Dermis microvascular lymphatic vessel endothelial cell (primary cell): ENCODE measurements at regions not wholly inside any gene's neighbourhood (a gene's known extent, or its start where the extent isn't known, plus 50 kb on each side); places are given as distances from the start of the nearest gene placed in this dataset.
"Not testable (repeated sequence)": the region's sequence is repeated elsewhere in the genome, so short reads cannot be mapped to it uniquely, and the experiment has no call there.

Experiments used
- DNase-seq, 2 donors: peaks; one replicate each; pipeline versions ENCODE4 v3.0.0 to v3.0.0-alpha.2; 2010; ENCODE audit warnings: low read depth in 2 of 2

GRCh38 chr1:22196041-22196440, 53.1 kb upstream of the WNT4 start:
- DNase-seq: no peak

- DNase-seq: no peak
Measured at GRCh38 chr1:22196641-22197040, 53.7 kb upstream of the WNT4 start.

GRCh38 chr1:22197644-22198043, 54.7 kb upstream of the WNT4 start:
- DNase-seq: no peak

- DNase-seq: no peak
Measured at GRCh38 chr1:22201023-22201422, 58.1 kb upstream of the WNT4 start.

- no peak for DNase-seq
Measured at GRCh38 chr1:22203335-22203734, 60.4 kb upstream of the WNT4 start.

GRCh38 chr1:22204057-22204840, 61.4 kb upstream of the WNT4 start:
- no peak for DNase-seq

- DNase-seq: peak in 1 of 2 donors; percentile 4
Measured at GRCh38 chr1:22204989-22205913, 62.4 kb upstream of the WNT4 start.

GRCh38 chr1:22206551-22207125, 63.7 kb upstream of the WNT4 start:
- DNase-seq: no peak

GRCh38 chr1:22207511-22208267, 64.8 kb upstream of the WNT4 start:
- no peak for DNase-seq

- DNase-seq: no peak
Measured at GRCh38 chr1:22208268-22208972, 65.5 kb upstream of the WNT4 start.

- no peak for DNase-seq
Measured at GRCh38 chr1:22208973-22209378, 66.1 kb upstream of the WNT4 start.

GRCh38 chr1:22210176-22210575, 67.3 kb upstream of the WNT4 start:
- DNase-seq: no peak

- no peak for DNase-seq
Measured at GRCh38 chr1:22210636-22211035, 67.7 kb upstream of the WNT4 start.

- DNase-seq: not testable (repeated sequence)
Measured at GRCh38 chr1:22211459-22211858, 68.6 kb upstream of the WNT4 start.

- DNase-seq: no peak
Measured at GRCh38 chr1:22212400-22213233, 69.7 kb upstream of the WNT4 start.

- DNase-seq: no peak
Measured at GRCh38 chr1:22216210-22216883, 73.5 kb upstream of the WNT4 start.

- no peak for DNase-seq
Measured at GRCh38 chr1:22216966-22217365, 74.1 kb upstream of the WNT4 start.

GRCh38 chr1:22217811-22218460, 75.0 kb upstream of the WNT4 start:
- no peak for DNase-seq
